ENCODE measurements at regions not wholly inside any gene's neighbourhood (a gene's known extent, or its start where the extent isn't known, plus 50 kb on each side); places are given as distances from the start of the nearest gene placed in this dataset.
"Not testable (repeated sequence)": the region's sequence is repeated elsewhere in the genome, so short reads cannot be mapped to it uniquely, and the experiment has no call there.

- TF ChIP-seq ERG (CRISPR knock-in tag; IDR thresholded peaks at IDR 0.05) = no peak
- TF ChIP-seq ZNF532 (CRISPR knock-in tag; IDR thresholded peaks at IDR 0.05; ENCODE audit: borderline replicate concordance) = no peak
- TF ChIP-seq AFF4 (CRISPR knock-in tag; IDR thresholded peaks at IDR 0.05; ENCODE audit: borderline replicate concordance) = no peak
- no peak for TF ChIP-seq ZSCAN18 (CRISPR knock-in tag; IDR thresholded peaks at IDR 0.05)
- TF ChIP-seq CTCF (IDR thresholded peaks at IDR 0.05) = no peak
- TF ChIP-seq ZNF219 (CRISPR knock-in tag; IDR thresholded peaks at IDR 0.05; ENCODE audit: borderline replicate concordance) = no peak
These were observed 145.3 kb upstream of the ATP5MC3 start (continued) for GRCh38 chr2:175326801-175327200.

- POLR2A ChIA-PET; H3K4me3 Mint-ChIP-seq; ATAC-seq; CTCF ChIA-PET; H3K27me3 Mint-ChIP-seq (ENCODE audit: low read depth); DNase-seq (ENCODE audit: low spot score); H3K4me1 Mint-ChIP-seq; H3K27ac Mint-ChIP-seq: not testable (repeated sequence)
- Mint-ChIP-seq H3K36me3 (peaks cover 24% of the 10 kb centered on the region), H3K9me3 (peaks cover 41% of the 10 kb centered on the region)
These were observed 144.7 kb upstream of the ATP5MC3 start for GRCh38 chr2:175326164-175326563.

GRCh38 chr2:175323162-175323561 lies 141.7 kb upstream of the ATP5MC3 start:
- ChIA-PET POLR2A (no interaction called here), CTCF (no interaction called here)
- peaks cover 4% of the 10 kb centered on the region; the same call in 1 of the 2 replicates for H3K27me3 Mint-ChIP-seq (ENCODE audit: low read depth)
- H3K36me3 Mint-ChIP-seq = peaks cover 24% of the 10 kb centered on the region
- no peak overlapping the region for H3K4me3 Mint-ChIP-seq
- no peaks in the 10 kb centered on the region for H3K4me1 Mint-ChIP-seq
- DNase-seq (ENCODE audit: low spot score) = no peak
- no peak overlapping the region for H3K27ac Mint-ChIP-seq
- peaks cover 41% of the 10 kb centered on the region for H3K9me3 Mint-ChIP-seq
- no peak for ATAC-seq
- no peak for TF ChIP-seq NFE2L1 (CRISPR knock-in tag; IDR thresholded peaks at IDR 0.05)
- TF ChIP-seq ZBTB43 (CRISPR knock-in tag; IDR thresholded peaks at IDR 0.05) = no peak
- TF ChIP-seq FOXJ3 (CRISPR knock-in tag; IDR thresholded peaks at IDR 0.05; ENCODE audit: borderline replicate concordance) = no peak
- no peak for TF ChIP-seq ZNF425 (CRISPR knock-in tag; conservative IDR thresholded peaks at IDR 0.05)
- no peak for TF ChIP-seq PRDM15 (CRISPR knock-in tag; IDR thresholded peaks at IDR 0.05)
- no peak for TF ChIP-seq ZNF423 (CRISPR knock-in tag; IDR thresholded peaks at IDR 0.05)
